GM12891 (cell line): ENCODE measurements at regions not wholly inside any gene's neighbourhood (a gene's known extent, or its start where the extent isn't known, plus 50 kb on each side); places are given as distances from the start of the nearest gene placed in this dataset.

ENCODE experiments used
- POLR2AphosphoS5 ChIP-seq: IDR thresholded peaks from 2 replicates; pipeline ENCODE4 v1.6.1; 2011; ENCODE audit warnings: low read depth, low read length, control low read depth
- TAF1 ChIP-seq: IDR thresholded peaks from 2 replicates; pipeline ENCODE4 v1.6.1; 2011; ENCODE audit warnings: low read depth, low read length, control low read depth

GRCh38 chr4:100900134-100900533, 382.3 kb upstream of the EMCN start:
- TF ChIP-seq POLR2AphosphoS5 (no peak), TAF1 (no peak)
